Breast epithelium (tissue), 4 donors: ENCODE measurements at regions not wholly inside any gene's neighbourhood (a gene's known extent, or its start where the extent isn't known, plus 50 kb on each side); places are given as distances from the start of the nearest gene placed in this dataset.

ENCODE experiments used
- DNase-seq, 2 donors: peaks; one replicate each; pipeline ENCODE4 v3.0.0-alpha.2; 2019; ENCODE audit warnings: low spot score in 2 of 2
- H3K27ac ChIP-seq, 2 donors: fragments of 200-600 bp; sonication (generic) in 1 of 2; one replicate each; pipeline ENCODE4 v1.5.1; 2016 to 2019; ENCODE audit warnings: mild to moderate bottlenecking in 1 of 2
- H3K27me3 ChIP-seq, 2 donors: fragments of 200-600 bp; sonication (generic) in 1 of 2; one replicate each; pipeline versions ENCODE4 v1.5.1 to v1.6.0; 2017 to 2019; ENCODE audit warnings: control low read depth in 1 of 2, mild to moderate bottlenecking in 1 of 2
- H3K36me3 ChIP-seq: fragments of 200-600 bp; one replicate; pipeline ENCODE4 v1.5.1; 2019
- H3K4me1 ChIP-seq, 2 donors: fragments of 200-600 bp; sonication (generic); one replicate each; pipeline ENCODE4 v1.5.1; 2016 to 2019; ENCODE audit warnings: control low read depth in 1 of 2
- H3K4me3 ChIP-seq, 3 donors: fragments of 200-600 bp; sonication (generic); 1 replicate in 2 of 3; 2 replicates in 1 of 3; pipeline ENCODE4 v1.5.1; 2016 to 2019; ENCODE audit warnings: mild to moderate bottlenecking in 3 of 3, moderate library complexity in 2 of 3
- H3K9me3 ChIP-seq, 2 donors: fragments of 200-600 bp; sonication (generic) in 1 of 2; one replicate each; pipeline ENCODE4 v1.5.1; 2016 to 2019; ENCODE audit warnings: control low read depth in 1 of 2
- POLR2A ChIP-seq: fragments of 450-650 bp; IDR thresholded peaks from one replicate; pipeline ENCODE4 v1.6.1; 2016; ENCODE audit warnings: antibody characterized with exemption, mild to moderate bottlenecking, moderate library complexity
- POLR2AphosphoS5 ChIP-seq, 3 donors: sonication (generic); formaldehyde crosslinking; IDR thresholded peaks; one replicate each; pipeline ENCODE4 v1.6.1; 2017; ENCODE audit warnings: antibody characterized with exemption in 3 of 3
- intact Hi-C: fragments of 100-400 bp; cut with DNase I; formaldehyde crosslinking; loops from one replicate; pipeline ENCODE4 v1.15.1; 2023; ENCODE audit warnings: low total_unique reads
- TF ChIP-seq, protein P1 (sequence below), 3 donors: fragments of 450-650 bp; IDR thresholded peaks; one replicate each; pipeline ENCODE4 v1.5.1; 2016 to 2017; ENCODE audit warnings: antibody characterized with exemption in 3 of 3, mild to moderate bottlenecking in 3 of 3, moderate library complexity in 3 of 3

DNA sequence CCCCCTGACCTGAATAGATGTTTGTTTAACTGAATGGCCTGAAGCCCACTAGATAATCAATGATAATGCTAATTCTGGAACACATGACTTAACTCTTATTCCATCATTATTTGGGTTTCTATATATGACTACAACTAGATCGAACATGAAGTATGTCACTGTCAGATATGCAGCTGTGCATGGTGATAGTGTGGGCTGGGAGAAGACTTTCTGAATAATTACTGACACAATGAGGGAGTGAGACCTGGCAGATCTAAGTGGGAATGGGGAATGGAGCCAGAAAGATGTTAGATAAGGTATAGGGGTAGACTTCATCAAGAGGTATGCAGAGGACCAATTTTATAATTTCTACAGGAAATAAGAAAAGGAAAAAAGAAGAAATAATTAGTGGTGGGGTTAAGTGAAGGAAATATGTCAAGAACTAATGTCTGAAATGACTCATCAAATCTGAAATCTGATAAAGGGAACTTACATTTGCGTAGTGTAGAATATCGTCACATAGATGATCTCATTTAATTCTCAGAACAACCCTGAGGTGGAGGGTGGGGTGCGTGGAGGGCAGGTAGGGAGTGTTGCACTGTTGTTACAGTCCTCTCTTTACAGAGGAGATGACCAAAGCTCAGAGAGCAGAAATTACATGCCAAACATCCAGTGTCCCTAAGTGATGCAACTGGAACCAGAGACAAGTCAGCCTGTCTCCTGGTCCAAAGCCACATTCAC, 68.2 kb upstream of the EED start:
- Histone ChIP-seq H3K27me3 (no peaks in the 10 kb centered on the region), H3K27ac (no peak overlapping the region), H3K36me3 (no peaks in the 10 kb centered on the region), H3K4me1 (peaks cover 0 to 4% of the 10 kb centered on the region in 2 donors), H3K9me3 (no peaks in the 10 kb centered on the region), H3K4me3 (no peak overlapping the region)
- intact Hi-C loops: no loop called here
- TF ChIP-seq POLR2AphosphoS5 (IDR thresholded peaks at IDR 0.05) (no peak), POLR2A (no peak)
- TF ChIP-seq, protein P1, sequence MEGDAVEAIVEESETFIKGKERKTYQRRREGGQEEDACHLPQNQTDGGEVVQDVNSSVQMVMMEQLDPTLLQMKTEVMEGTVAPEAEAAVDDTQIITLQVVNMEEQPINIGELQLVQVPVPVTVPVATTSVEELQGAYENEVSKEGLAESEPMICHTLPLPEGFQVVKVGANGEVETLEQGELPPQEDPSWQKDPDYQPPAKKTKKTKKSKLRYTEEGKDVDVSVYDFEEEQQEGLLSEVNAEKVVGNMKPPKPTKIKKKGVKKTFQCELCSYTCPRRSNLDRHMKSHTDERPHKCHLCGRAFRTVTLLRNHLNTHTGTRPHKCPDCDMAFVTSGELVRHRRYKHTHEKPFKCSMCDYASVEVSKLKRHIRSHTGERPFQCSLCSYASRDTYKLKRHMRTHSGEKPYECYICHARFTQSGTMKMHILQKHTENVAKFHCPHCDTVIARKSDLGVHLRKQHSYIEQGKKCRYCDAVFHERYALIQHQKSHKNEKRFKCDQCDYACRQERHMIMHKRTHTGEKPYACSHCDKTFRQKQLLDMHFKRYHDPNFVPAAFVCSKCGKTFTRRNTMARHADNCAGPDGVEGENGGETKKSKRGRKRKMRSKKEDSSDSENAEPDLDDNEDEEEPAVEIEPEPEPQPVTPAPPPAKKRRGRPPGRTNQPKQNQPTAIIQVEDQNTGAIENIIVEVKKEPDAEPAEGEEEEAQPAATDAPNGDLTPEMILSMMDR (IDR thresholded peaks at IDR 0.05): no peak
- no peak for DNase-seq

DNA sequence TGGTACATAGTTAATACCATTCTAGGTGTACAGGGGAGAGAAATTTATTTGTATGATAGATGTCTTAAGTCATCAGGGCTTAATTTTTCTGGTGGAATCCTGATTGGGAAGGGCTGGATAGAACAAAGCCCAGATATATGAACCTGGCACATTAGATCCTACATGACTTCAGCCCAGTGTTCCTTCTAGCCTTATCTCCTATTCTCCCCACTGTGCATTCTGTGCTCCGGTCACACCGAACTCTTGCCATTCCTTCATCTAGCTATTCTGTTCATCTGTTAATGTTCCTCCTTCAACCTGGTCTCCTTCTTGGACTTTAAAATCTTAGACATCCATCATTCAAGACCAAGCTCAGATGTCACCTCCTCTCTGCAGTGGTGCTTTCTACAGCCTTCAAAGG, 68.9 kb upstream of the EED start:
- TF ChIP-seq, protein P1 (IDR thresholded peaks at IDR 0.05): no peak
- TF ChIP-seq POLR2A: no peak
- TF ChIP-seq POLR2AphosphoS5 (IDR thresholded peaks at IDR 0.05): no peak
- Histone ChIP-seq H3K4me3 (no peak overlapping the region), H3K27ac (no peak overlapping the region), H3K9me3 (no peaks in the 10 kb centered on the region), H3K27me3 (no peaks in the 10 kb centered on the region), H3K36me3 (no peaks in the 10 kb centered on the region), H3K4me1 (peaks cover 0 to 4% of the 10 kb centered on the region in 2 donors)
- no peak for DNase-seq
- intact Hi-C loops: no loop called here

DNA sequence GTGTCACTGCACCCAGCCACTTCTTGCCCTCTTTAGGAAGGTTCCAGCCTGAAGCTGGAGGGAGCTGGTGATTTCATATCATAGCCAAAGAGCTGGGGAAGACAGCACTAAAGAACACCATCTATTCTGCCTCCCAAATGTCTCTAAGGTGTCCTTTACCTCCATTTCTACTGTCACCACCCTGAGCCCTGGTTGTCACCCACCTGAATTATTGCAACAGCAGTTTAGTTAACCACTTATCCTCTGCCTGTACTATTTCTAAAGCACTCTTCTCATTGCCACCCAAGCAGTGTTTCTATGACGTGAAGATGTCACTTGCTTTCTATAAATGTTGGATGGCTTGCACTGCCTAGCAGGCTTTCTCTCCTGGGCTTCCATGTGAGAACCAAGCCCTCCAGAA, 69.4 kb upstream of the EED start:
- Histone ChIP-seq H3K9me3 (no peaks in the 10 kb centered on the region), H3K4me3 (no peak overlapping the region), H3K27me3 (no peaks in the 10 kb centered on the region), H3K36me3 (no peaks in the 10 kb centered on the region), H3K4me1 (peaks cover 0 to 4% of the 10 kb centered on the region in 2 donors), H3K27ac (peak overlapping the region in 1 of 2 donors; percentile 80)
- TF ChIP-seq POLR2AphosphoS5 (IDR thresholded peaks at IDR 0.05) (no peak), POLR2A (no peak)
- TF ChIP-seq, protein P1 (IDR thresholded peaks at IDR 0.05): no peak
- intact Hi-C loops: no loop called here
- DNase-seq: no peak

DNA sequence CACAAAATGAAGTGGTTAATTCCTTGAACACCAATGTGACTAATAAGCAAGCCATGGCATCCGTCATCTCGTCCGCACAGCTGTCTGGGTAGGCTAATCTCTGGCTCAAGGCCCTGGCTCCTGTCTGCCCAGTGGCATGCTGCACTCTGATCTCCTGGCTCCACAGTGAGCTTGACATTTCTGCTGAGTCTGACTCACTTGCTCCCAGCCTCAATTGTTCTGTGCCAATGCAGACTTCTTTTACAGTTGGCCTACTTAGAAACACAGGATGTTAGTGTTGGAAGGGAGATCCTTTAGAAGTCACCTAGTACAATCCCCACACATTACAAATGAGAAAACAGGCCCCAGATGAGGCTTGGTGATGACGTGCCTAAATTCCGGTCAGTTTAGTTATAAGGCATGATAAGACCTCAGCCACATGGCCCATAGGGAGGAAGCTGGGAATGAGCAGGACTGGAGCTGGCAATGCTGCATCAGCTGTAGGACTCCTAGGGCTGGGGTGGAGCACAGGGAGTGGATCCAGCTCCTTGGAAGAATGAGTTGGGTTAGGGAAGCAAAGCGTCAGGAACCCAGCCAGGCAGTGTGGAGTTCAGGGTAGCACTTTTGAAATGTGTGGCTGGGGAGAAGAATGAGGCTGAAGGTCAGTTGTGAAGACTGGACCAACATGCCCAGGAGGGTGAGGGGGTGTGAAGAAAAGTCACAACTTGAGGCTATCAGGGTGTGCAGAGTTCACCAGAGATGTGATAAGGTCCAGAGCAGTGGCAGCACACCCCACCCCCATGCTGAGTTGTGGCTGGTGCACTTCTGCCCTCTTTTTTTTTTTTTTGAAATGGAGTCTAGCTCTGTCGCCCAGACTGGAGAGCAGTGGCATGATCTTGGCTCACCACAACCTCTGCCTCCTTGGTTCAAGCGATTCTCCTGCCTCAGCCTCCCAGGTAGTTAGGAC, 70.2 kb upstream of the EED start:
- TF ChIP-seq POLR2AphosphoS5 (IDR thresholded peaks at IDR 0.05) (peak; percentile 14 to 57 (median 38)), POLR2A (no peak)

DNA sequence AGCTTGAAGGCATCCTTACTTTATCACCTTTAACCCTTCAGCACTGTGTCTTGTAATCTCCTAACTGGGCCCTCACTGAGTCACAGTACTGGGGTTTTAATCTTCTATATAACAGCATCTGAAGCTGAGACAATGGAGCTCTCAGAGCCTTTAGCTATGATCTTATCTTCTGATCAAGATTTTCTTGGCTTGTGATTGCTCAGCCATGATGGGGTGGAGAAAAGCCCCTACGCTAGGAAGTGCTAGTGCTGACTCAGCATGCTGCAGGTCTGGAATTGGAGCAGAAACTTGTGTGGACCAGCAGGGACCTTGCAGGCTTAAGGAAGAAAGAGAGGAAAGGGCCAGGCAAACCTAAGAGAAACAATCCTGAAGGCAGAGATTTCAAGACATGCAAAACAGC, 71.7 kb upstream of the EED start:
- intact Hi-C loops: no loop called here

More for the DNA sequence above, 70.2 kb upstream of the EED start:
- Histone ChIP-seq H3K4me3 (no peak overlapping the region), H3K9me3 (no peaks in the 10 kb centered on the region), H3K36me3 (no peaks in the 10 kb centered on the region), H3K27me3 (no peaks in the 10 kb centered on the region), H3K27ac (peak overlapping the region; percentile 69 to 80), H3K4me1 (peaks cover 0 to 4% of the 10 kb centered on the region in 2 donors)
- intact Hi-C loops: no loop called here
- DNase-seq: peak; percentile 52 to 54

More for the DNA sequence above, 71.7 kb upstream of the EED start:
- TF ChIP-seq POLR2AphosphoS5 (IDR thresholded peaks at IDR 0.05) (no peak), POLR2A (no peak)
- TF ChIP-seq, protein P1 (IDR thresholded peaks at IDR 0.05): no peak
- H3K4me1 ChIP-seq: peaks cover 0 to 4% of the 10 kb centered on the region in 2 donors
- H3K27ac ChIP-seq: peak overlapping the region; percentile 8 to 80
- no peaks in the 10 kb centered on the region for H3K27me3 ChIP-seq
- no peak overlapping the region for H3K4me3 ChIP-seq
- H3K9me3 ChIP-seq: no peaks in the 10 kb centered on the region
- H3K36me3 ChIP-seq: no peaks in the 10 kb centered on the region
- no peak for DNase-seq
